ENCODE measurements at regions not wholly inside any gene's neighbourhood (a gene's known extent, or its start where the extent isn't known, plus 50 kb on each side); places are given as distances from the start of the nearest gene placed in this dataset.

DNA sequence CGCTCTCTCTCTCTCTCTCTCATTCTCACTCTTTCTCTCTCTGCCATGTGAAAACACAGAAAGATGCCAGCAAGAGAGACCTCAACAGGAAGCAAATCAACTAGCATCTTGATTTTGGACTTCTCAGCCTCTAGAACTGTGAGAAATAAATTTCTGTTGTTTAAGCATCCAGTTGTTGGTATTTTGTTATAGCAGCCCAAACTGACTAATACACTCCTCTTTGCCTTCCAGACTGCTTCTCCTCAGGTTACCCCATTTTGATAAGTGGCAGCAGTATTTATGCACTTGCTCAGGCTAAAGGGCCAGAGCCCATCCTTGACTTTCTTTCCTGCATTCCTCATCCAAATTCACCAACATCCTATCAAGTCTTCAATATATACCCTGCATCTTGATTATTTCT is 76.6 kb upstream of the NANOGP8 start:
- Histone ChIP-seq H3K9ac (ENCODE audit: low read length) (no peak overlapping the region), H3K36me3 (ENCODE audit: insufficient read depth, low read length) (no peaks in the 10 kb centered on the region), H3K27me3 (ENCODE audit: insufficient read depth, low read length) (no peaks in the 10 kb centered on the region), H3K9me3 (ENCODE audit: insufficient read depth, low read depth, low read length) (no peaks in the 10 kb centered on the region), H4K20me1 (ENCODE audit: insufficient read depth, low read length) (no peaks in the 10 kb centered on the region), H2AFZ (ENCODE audit: low read depth, low read length) (no peak overlapping the region), H3K4me2 (ENCODE audit: low read length) (no peak overlapping the region), H3K4me1 (ENCODE audit: insufficient read depth, low read length) (no peaks in the 10 kb centered on the region), H3K79me2 (ENCODE audit: insufficient read depth, low read length) (no peaks in the 10 kb centered on the region), H3K4me3 (ENCODE audit: insufficient read depth, low read depth, low read length) (no peak overlapping the region), H3K27ac (ENCODE audit: low read depth, low read length) (no peak overlapping the region)
- FAIRE-seq (no peak), DNase-seq (ENCODE audit: low read depth) (no peak)
- Mint-ChIP-seq H3K27me3 (ENCODE audit: low read depth, unreplicated experiment) (no peaks in the 10 kb centered on the region), H3K4me1 (ENCODE audit: low read depth, unreplicated experiment) (peaks cover 2% of the 10 kb centered on the region), H3K36me3 (ENCODE audit: low read depth, unreplicated experiment) (no peaks in the 10 kb centered on the region), H3K9me3 (ENCODE audit: unreplicated experiment) (no peaks in the 10 kb centered on the region), H3K4me3 (ENCODE audit: unreplicated experiment) (no peak overlapping the region), H3K27ac (ENCODE audit: unreplicated experiment) (no peak overlapping the region)
- TF ChIP-seq, protein P1, sequence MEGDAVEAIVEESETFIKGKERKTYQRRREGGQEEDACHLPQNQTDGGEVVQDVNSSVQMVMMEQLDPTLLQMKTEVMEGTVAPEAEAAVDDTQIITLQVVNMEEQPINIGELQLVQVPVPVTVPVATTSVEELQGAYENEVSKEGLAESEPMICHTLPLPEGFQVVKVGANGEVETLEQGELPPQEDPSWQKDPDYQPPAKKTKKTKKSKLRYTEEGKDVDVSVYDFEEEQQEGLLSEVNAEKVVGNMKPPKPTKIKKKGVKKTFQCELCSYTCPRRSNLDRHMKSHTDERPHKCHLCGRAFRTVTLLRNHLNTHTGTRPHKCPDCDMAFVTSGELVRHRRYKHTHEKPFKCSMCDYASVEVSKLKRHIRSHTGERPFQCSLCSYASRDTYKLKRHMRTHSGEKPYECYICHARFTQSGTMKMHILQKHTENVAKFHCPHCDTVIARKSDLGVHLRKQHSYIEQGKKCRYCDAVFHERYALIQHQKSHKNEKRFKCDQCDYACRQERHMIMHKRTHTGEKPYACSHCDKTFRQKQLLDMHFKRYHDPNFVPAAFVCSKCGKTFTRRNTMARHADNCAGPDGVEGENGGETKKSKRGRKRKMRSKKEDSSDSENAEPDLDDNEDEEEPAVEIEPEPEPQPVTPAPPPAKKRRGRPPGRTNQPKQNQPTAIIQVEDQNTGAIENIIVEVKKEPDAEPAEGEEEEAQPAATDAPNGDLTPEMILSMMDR (IDR thresholded peaks at IDR 0.05; ENCODE audit: insufficient read depth, low read depth, low read length), result no peak
- no peak for TF ChIP-seq EZH2 (IDR thresholded peaks at IDR 0.05; ENCODE audit: insufficient read depth, low read length)

DNA sequence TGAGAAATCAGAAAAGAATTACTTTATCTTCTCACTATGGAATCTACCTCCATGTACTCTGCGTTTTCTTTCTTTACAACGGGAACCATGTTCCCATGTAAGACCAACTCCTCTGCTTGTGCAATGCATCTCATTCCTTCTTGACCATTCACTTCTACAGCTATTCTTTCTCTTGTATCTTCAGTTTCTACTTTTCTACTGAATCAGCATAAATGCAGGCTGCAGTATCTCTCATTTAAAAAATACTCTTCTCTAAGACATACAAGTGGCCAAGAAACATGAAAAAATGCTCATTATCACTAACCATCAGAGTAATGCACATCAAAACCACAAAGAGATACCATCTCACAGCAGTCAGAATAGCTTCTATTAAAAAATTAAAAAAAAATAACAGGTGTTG is 74.1 kb upstream of the NANOGP8 start:
- Histone ChIP-seq H3K27ac (ENCODE audit: low read depth, low read length) (no peak overlapping the region), H3K79me2 (ENCODE audit: insufficient read depth, low read length) (no peaks in the 10 kb centered on the region), H3K27me3 (ENCODE audit: insufficient read depth, low read length) (no peaks in the 10 kb centered on the region), H3K9me3 (ENCODE audit: insufficient read depth, low read depth, low read length) (no peaks in the 10 kb centered on the region), H4K20me1 (ENCODE audit: insufficient read depth, low read length) (no peaks in the 10 kb centered on the region), H3K4me2 (ENCODE audit: low read length) (no peak overlapping the region), H3K9ac (ENCODE audit: low read length) (no peak overlapping the region), H3K4me1 (ENCODE audit: insufficient read depth, low read length) (no peaks in the 10 kb centered on the region), H2AFZ (ENCODE audit: low read depth, low read length) (no peak overlapping the region), H3K36me3 (ENCODE audit: insufficient read depth, low read length) (no peaks in the 10 kb centered on the region), H3K4me3 (ENCODE audit: insufficient read depth, low read depth, low read length) (no peak overlapping the region)
- no peak for FAIRE-seq
- H3K4me3 Mint-ChIP-seq (ENCODE audit: unreplicated experiment), result no peak overlapping the region
- no peak overlapping the region for H3K27ac Mint-ChIP-seq (ENCODE audit: unreplicated experiment)
- H3K9me3 Mint-ChIP-seq (ENCODE audit: unreplicated experiment), result no peaks in the 10 kb centered on the region
- H3K36me3 Mint-ChIP-seq (ENCODE audit: low read depth, unreplicated experiment), result no peaks in the 10 kb centered on the region
- H3K27me3 Mint-ChIP-seq (ENCODE audit: low read depth, unreplicated experiment), result no peaks in the 10 kb centered on the region
- no peak for TF ChIP-seq EZH2 (IDR thresholded peaks at IDR 0.05; ENCODE audit: insufficient read depth, low read length)
- TF ChIP-seq, protein P1 (IDR thresholded peaks at IDR 0.05; ENCODE audit: insufficient read depth, low read depth, low read length), result no peak
- DNase-seq (ENCODE audit: low read depth), result no peak
- no peaks in the 10 kb centered on the region for H3K4me1 Mint-ChIP-seq (ENCODE audit: low read depth, unreplicated experiment)

DNA sequence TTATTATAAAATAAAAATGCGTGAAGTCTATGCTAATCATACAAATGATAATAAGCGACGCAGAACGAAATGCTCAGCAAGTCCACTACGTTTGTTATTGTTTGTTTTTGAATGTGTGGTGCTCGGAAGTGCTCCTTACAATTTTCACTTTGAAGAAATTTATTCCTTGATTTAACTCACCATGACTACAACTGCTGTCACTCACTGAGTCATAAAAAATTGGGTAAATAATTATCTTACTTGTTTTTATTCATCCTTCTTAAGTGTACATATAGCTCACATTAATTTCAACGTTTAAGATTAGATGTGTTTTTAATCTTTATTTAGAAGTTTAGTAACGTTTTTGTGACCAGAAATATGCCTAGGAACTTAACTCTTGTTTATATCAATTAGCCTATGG is 66.7 kb upstream of the NANOGP8 start:
- H3K4me1 ChIP-seq (ENCODE audit: insufficient read depth, low read length), result no peaks in the 10 kb centered on the region
- FAIRE-seq, result no peak
- no peak for TF ChIP-seq EZH2 (IDR thresholded peaks at IDR 0.05; ENCODE audit: insufficient read depth, low read length)
- TF ChIP-seq, protein P1 (IDR thresholded peaks at IDR 0.05; ENCODE audit: insufficient read depth, low read depth, low read length), result no peak
- no peaks in the 10 kb centered on the region for H3K79me2 ChIP-seq (ENCODE audit: insufficient read depth, low read length)
- H3K4me2 ChIP-seq (ENCODE audit: low read length), result no peak overlapping the region
- H3K27ac ChIP-seq (ENCODE audit: low read depth, low read length), result no peak overlapping the region
- no peaks in the 10 kb centered on the region for H3K9me3 ChIP-seq (ENCODE audit: insufficient read depth, low read depth, low read length)
- H3K9me3 Mint-ChIP-seq (ENCODE audit: unreplicated experiment), result no peaks in the 10 kb centered on the region
- H3K27ac Mint-ChIP-seq (ENCODE audit: unreplicated experiment), result no peak overlapping the region
- no peaks in the 10 kb centered on the region for H3K4me1 Mint-ChIP-seq (ENCODE audit: low read depth, unreplicated experiment)
- H2AFZ ChIP-seq (ENCODE audit: low read depth, low read length), result no peak overlapping the region
- no peaks in the 10 kb centered on the region for H3K36me3 Mint-ChIP-seq (ENCODE audit: low read depth, unreplicated experiment)
- no peak for DNase-seq (ENCODE audit: low read depth)
- no peaks in the 10 kb centered on the region for H3K36me3 ChIP-seq (ENCODE audit: insufficient read depth, low read length)
- no peaks in the 10 kb centered on the region for H3K27me3 Mint-ChIP-seq (ENCODE audit: low read depth, unreplicated experiment)
- no peak overlapping the region for H3K4me3 ChIP-seq (ENCODE audit: insufficient read depth, low read depth, low read length)
- no peak overlapping the region for H3K9ac ChIP-seq (ENCODE audit: low read length)
- H3K4me3 Mint-ChIP-seq (ENCODE audit: unreplicated experiment), result no peak overlapping the region
- H4K20me1 ChIP-seq (ENCODE audit: insufficient read depth, low read length), result no peaks in the 10 kb centered on the region
- no peaks in the 10 kb centered on the region for H3K27me3 ChIP-seq (ENCODE audit: insufficient read depth, low read length)
